Gastrocnemius medialis (tissue), 4 donors: ENCODE measurements at regions not wholly inside any gene's neighbourhood (a gene's known extent, or its start where the extent isn't known, plus 50 kb on each side); places are given as distances from the start of the nearest gene placed in this dataset.

Experiments
- CTCF ChIP-seq, 5 experiments: fragments of 450-650 bp in 3 of 5; fragments of 200-600 bp in 2 of 5; sonication (generic) in 2 of 5; IDR thresholded peaks in 4 of 5; conservative IDR thresholded peaks in 1 of 5; 1 replicate in 4 of 5; 2 replicates in 1 of 5; pipeline ENCODE4 v1.5.1; 2016 to 2019; ENCODE audit warnings: antibody characterized with exemption in 5 of 5, mild to moderate bottlenecking in 3 of 5, moderate library complexity in 3 of 5
- POLR2A ChIP-seq, 2 donors: fragments of 450-650 bp; IDR thresholded peaks; one replicate each; pipeline ENCODE4 v1.6.1; 2017; ENCODE audit warnings: antibody characterized with exemption in 2 of 2, mild to moderate bottlenecking in 2 of 2, moderate library complexity in 2 of 2

- TF ChIP-seq CTCF (IDR thresholded peaks at IDR 0.05 in 4 of 5, conservative IDR thresholded peaks at IDR 0.05 in 1 of 5): no peak
- TF ChIP-seq POLR2A (IDR thresholded peaks at IDR 0.05): no peak
These were observed 85.2 kb downstream of the KBTBD8 start for GRCh38 chr3:67083277-67083676.
